ENCODE measurements at regions not wholly inside any gene's neighbourhood (a gene's known extent, or its start where the extent isn't known, plus 50 kb on each side); places are given as distances from the start of the nearest gene placed in this dataset.
A peak's percentile ranks its signal among the peaks of the same experiment; 100 is the strongest.

- TF ChIP-seq, protein P1, sequence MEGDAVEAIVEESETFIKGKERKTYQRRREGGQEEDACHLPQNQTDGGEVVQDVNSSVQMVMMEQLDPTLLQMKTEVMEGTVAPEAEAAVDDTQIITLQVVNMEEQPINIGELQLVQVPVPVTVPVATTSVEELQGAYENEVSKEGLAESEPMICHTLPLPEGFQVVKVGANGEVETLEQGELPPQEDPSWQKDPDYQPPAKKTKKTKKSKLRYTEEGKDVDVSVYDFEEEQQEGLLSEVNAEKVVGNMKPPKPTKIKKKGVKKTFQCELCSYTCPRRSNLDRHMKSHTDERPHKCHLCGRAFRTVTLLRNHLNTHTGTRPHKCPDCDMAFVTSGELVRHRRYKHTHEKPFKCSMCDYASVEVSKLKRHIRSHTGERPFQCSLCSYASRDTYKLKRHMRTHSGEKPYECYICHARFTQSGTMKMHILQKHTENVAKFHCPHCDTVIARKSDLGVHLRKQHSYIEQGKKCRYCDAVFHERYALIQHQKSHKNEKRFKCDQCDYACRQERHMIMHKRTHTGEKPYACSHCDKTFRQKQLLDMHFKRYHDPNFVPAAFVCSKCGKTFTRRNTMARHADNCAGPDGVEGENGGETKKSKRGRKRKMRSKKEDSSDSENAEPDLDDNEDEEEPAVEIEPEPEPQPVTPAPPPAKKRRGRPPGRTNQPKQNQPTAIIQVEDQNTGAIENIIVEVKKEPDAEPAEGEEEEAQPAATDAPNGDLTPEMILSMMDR (IDR thresholded peaks at IDR 0.05; ENCODE audit: borderline replicate concordance), result no peak
- Histone ChIP-seq H3K27me3 (ENCODE audit: low read depth) (no peaks in the 10 kb centered on the region), H3K4me3 (no peak overlapping the region), H3K27ac (replicated peaks) (no peak overlapping the region), H3K9me3 (replicated peaks) (no peaks in the 10 kb centered on the region), H3K36me3 (no peaks in the 10 kb centered on the region), H3K4me1 (peaks cover 26% of the 10 kb centered on the region)
- no peak for DNase-seq
- intact Hi-C loops (cut with micrococcal nuclease), result no loop called here
Observed at GRCh38 chr14:55805250-55805649, 225.2 kb downstream of the KTN1 start.

GRCh38 chr14:55807053-55807880 is 227.3 kb downstream of the KTN1 start:
- intact Hi-C loops (cut with micrococcal nuclease), result no loop called here
- TF ChIP-seq, protein P1 (IDR thresholded peaks at IDR 0.05; ENCODE audit: borderline replicate concordance), result no peak
- Histone ChIP-seq H3K27ac (replicated peaks) (peak overlapping the region; percentile 71), H3K36me3 (no peaks in the 10 kb centered on the region), H3K9me3 (replicated peaks) (peaks cover 12% of the 10 kb centered on the region), H3K4me1 (peaks cover 26% of the 10 kb centered on the region), H3K27me3 (ENCODE audit: low read depth) (no peaks in the 10 kb centered on the region), H3K4me3 (peak overlapping the region; percentile 7)
- peak; percentile 87 for DNase-seq

GRCh38 chr14:55807881-55808379 is 227.9 kb downstream of the KTN1 start:
- H3K9me3 ChIP-seq (replicated peaks), result peaks cover 14% of the 10 kb centered on the region
- no peak overlapping the region for H3K4me3 ChIP-seq
- peaks cover 26% of the 10 kb centered on the region for H3K4me1 ChIP-seq
- intact Hi-C loops (cut with micrococcal nuclease), result no loop called here
- TF ChIP-seq, protein P1 (IDR thresholded peaks at IDR 0.05; ENCODE audit: borderline replicate concordance), result no peak
- H3K27ac ChIP-seq (replicated peaks), result peak overlapping the region; percentile 71
- no peaks in the 10 kb centered on the region for H3K27me3 ChIP-seq (ENCODE audit: low read depth)
- no peak for DNase-seq
- no peaks in the 10 kb centered on the region for H3K36me3 ChIP-seq

DNA sequence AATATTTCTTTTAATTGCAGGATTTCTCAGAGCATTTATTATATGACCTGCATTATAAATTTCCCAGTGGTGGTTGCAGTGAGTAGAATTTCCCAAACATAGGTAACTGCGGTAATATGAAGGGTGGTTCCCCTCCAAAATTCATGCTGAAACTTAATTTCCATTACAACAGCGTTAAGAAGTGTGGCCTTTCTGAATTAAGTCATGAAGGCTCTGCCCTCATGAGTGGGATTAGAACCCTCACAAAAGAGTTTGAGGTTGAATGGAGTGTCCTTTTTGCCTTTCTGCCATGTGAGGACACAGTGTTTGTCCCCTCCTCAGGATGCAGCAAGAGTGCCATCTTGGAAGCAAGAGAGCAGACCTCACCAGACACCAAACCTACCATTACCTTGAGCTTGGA is 233.6 kb downstream of the KTN1 start:
- Histone ChIP-seq H3K36me3 (no peaks in the 10 kb centered on the region), H3K27me3 (ENCODE audit: low read depth) (no peaks in the 10 kb centered on the region), H3K27ac (replicated peaks) (no peak overlapping the region), H3K4me3 (no peak overlapping the region), H3K4me1 (no peaks in the 10 kb centered on the region), H3K9me3 (replicated peaks) (peaks cover 25% of the 10 kb centered on the region)
- no peak for DNase-seq
- TF ChIP-seq, protein P1 (IDR thresholded peaks at IDR 0.05; ENCODE audit: borderline replicate concordance), result no peak
- intact Hi-C loops (cut with micrococcal nuclease), result no loop called here

DNA sequence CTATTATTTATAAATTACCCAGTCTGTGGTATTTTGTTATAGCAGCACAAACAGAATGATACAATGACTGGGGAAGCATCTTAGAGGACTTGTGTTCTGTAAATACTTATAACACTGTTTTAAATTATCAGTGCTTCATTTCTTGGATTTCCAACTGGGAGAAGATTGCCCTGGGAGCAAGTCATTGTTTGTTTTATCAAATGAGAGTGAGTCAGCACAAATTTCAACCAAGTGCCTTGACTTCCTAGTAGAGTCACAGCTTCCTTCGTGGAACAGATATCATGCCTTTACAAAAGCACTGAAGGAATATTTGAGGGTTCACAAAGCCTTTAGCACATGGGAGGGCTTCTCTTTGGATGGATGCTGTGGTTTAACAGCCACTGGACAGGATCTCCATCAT is 234.1 kb downstream of the KTN1 start:
- DNase-seq, result no peak
- H3K27ac ChIP-seq (replicated peaks), result no peak overlapping the region
- TF ChIP-seq, protein P1 (IDR thresholded peaks at IDR 0.05; ENCODE audit: borderline replicate concordance), result no peak
- H3K36me3 ChIP-seq, result no peaks in the 10 kb centered on the region
- no peak overlapping the region for H3K4me3 ChIP-seq
- intact Hi-C loops (cut with micrococcal nuclease), result no loop called here
- no peaks in the 10 kb centered on the region for H3K27me3 ChIP-seq (ENCODE audit: low read depth)
- H3K4me1 ChIP-seq, result no peaks in the 10 kb centered on the region
- H3K9me3 ChIP-seq (replicated peaks), result peaks cover 25% of the 10 kb centered on the region

All from left ventricle myocardium inferior (tissue), 1 donor.